ENCODE measurements at regions not wholly inside any gene's neighbourhood (a gene's known extent, or its start where the extent isn't known, plus 50 kb on each side); places are given as distances from the start of the nearest gene placed in this dataset.

- TF ChIP-seq CTCF (IDR thresholded peaks at IDR 0.05) = no peak
- no peak for TF ChIP-seq POLR2A (IDR thresholded peaks at IDR 0.05)
- TF ChIP-seq POLR2AphosphoS5 (IDR thresholded peaks at IDR 0.05) = no peak
- no peak for TF ChIP-seq EP300 (IDR thresholded peaks at IDR 0.05; ENCODE audit: low read depth)
Observed at GRCh38 chrX:114361076-114361725, 222.7 kb upstream of the HTR2C start.

All from transverse colon (tissue), 4 donors.